ENCODE measurements at regions not wholly inside any gene's neighbourhood (a gene's known extent, or its start where the extent isn't known, plus 50 kb on each side); places are given as distances from the start of the nearest gene placed in this dataset.

DNA sequence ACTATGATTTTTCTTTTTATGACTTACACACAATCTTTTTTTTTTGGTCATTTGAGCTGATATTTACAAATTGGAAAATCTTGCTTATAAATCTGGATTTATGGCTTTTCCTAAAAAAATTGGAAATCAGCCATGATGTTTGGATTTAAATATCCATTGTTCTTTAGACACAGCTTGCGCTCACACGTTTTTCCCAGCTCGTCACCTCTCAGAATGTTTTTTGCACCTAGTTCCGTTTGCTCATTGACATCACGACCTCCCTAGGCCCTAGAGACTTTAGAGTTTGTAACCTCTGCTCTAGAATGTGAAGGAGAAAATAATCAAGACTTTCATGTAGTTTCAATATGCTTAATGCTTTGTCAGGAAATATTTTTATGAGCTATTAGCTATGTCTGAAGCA, 930.5 kb downstream of the TLE4 start (continued):
- TF ChIP-seq, protein P1, sequence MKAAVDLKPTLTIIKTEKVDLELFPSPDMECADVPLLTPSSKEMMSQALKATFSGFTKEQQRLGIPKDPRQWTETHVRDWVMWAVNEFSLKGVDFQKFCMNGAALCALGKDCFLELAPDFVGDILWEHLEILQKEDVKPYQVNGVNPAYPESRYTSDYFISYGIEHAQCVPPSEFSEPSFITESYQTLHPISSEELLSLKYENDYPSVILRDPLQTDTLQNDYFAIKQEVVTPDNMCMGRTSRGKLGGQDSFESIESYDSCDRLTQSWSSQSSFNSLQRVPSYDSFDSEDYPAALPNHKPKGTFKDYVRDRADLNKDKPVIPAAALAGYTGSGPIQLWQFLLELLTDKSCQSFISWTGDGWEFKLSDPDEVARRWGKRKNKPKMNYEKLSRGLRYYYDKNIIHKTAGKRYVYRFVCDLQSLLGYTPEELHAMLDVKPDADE (conservative IDR thresholded peaks at IDR 0.05; ENCODE audit: control insufficient read depth, low read depth, low read length), result no peak
- TF ChIP-seq RBM14 (IDR thresholded peaks at IDR 0.05; ENCODE audit: borderline replicate concordance, insufficient read depth, low read depth, low read length) (no peak), STAT5A (IDR thresholded peaks at IDR 0.05; ENCODE audit: borderline replicate concordance, low read length) (no peak), BRCA1 (IDR thresholded peaks at IDR 0.05) (no peak), BRCA1 (CRISPR knock-in tag; IDR thresholded peaks at IDR 0.05) (no peak), HNRNPLL (IDR thresholded peaks at IDR 0.05; ENCODE audit: low read depth, low read length, poor library complexity, severe bottlenecking) (no peak), RNF2 (IDR thresholded peaks at IDR 0.05) (no peak), ZBED1 (IDR thresholded peaks at IDR 0.05) (no peak), HNRNPK (IDR thresholded peaks at IDR 0.05; ENCODE audit: low read depth, low read length, poor library complexity, severe bottlenecking) (no peak), ZBTB17 (CRISPR knock-in tag; IDR thresholded peaks at IDR 0.05) (no peak), DACH1 (IDR thresholded peaks at IDR 0.05; ENCODE audit: partially characterized antibody) (no peak), CHD1 (IDR thresholded peaks at IDR 0.05; ENCODE audit: low read length) (no peak), HNRNPH1 (optimal IDR thresholded peaks at IDR 0.05; ENCODE audit: low read depth, low read length) (no peak), POLR2G (IDR thresholded peaks at IDR 0.05; ENCODE audit: low read depth, low read length) (no peak)
